Cardiac fibroblast (primary cell): ENCODE measurements at regions not wholly inside any gene's neighbourhood (a gene's known extent, or its start where the extent isn't known, plus 50 kb on each side); places are given as distances from the start of the nearest gene placed in this dataset.
A peak's percentile ranks its signal among the peaks of the same experiment; 100 is the strongest.

Experiments used
- DNase-seq, 2 donors: peaks; one replicate each; pipeline versions ENCODE4 v3.0.0 to v3.0.0-alpha.2; 2010; ENCODE audit warnings: low read depth in 2 of 2
- H3K4me3 ChIP-seq, 2 donors: replicated peaks in 1 of 2; 1 replicate in 1 of 2; 2 replicates in 1 of 2; pipeline ENCODE4 v1.5.1; 2011; ENCODE audit warnings: low read depth in 2 of 2, low read length in 2 of 2, mild to moderate bottlenecking in 2 of 2, moderate library complexity in 1 of 2
- TF ChIP-seq, protein P1 (sequence below): IDR thresholded peaks from one replicate; pipeline ENCODE4 v1.5.1; 2011; ENCODE audit warnings: low read depth, mild to moderate bottlenecking, low read length, inconsistent platforms

DNA sequence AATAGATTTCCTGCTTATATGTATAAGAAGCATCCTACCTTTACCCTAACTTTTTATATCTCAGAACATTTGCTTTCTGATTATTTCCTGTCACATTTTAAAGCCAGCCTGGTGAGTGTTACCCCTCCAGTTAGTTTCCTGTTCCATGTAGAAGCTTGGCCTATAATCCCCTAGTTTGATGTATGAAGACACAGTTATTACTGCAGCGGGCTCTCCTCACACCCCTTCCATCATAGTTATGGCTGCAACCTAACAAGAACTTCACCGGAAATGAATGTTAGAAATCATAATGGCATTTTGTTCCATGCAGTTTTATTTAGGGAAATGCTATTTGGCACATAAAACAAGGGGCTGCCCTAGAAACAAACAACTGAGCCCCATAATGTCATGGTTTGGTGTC is 400.2 kb upstream of the SETBP1 start:
- DNase-seq = no peak
- H3K4me3 ChIP-seq = no peak overlapping the region
- TF ChIP-seq, protein P1, sequence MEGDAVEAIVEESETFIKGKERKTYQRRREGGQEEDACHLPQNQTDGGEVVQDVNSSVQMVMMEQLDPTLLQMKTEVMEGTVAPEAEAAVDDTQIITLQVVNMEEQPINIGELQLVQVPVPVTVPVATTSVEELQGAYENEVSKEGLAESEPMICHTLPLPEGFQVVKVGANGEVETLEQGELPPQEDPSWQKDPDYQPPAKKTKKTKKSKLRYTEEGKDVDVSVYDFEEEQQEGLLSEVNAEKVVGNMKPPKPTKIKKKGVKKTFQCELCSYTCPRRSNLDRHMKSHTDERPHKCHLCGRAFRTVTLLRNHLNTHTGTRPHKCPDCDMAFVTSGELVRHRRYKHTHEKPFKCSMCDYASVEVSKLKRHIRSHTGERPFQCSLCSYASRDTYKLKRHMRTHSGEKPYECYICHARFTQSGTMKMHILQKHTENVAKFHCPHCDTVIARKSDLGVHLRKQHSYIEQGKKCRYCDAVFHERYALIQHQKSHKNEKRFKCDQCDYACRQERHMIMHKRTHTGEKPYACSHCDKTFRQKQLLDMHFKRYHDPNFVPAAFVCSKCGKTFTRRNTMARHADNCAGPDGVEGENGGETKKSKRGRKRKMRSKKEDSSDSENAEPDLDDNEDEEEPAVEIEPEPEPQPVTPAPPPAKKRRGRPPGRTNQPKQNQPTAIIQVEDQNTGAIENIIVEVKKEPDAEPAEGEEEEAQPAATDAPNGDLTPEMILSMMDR = no peak

DNA sequence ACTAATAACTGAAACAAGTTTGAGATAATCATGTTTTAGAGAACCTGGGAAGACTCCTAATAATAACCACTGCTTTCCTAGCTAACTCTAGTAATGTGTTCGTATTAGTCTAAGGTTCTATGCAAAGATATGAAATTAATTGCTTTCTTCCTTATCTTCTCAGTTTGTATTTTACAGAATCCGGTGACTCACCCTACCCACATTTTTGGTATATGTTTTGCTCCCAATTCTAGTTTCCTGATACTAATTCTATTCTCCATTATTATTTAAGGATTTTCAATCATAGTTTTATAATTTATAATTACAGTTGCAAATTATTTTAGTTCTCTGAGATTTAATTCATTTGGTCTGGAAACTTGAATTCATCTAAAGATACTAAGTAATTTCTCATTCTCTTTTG is 394.6 kb upstream of the SETBP1 start:
- H3K4me3 ChIP-seq = no peak overlapping the region
- TF ChIP-seq, protein P1 = no peak
- DNase-seq = no peak

DNA sequence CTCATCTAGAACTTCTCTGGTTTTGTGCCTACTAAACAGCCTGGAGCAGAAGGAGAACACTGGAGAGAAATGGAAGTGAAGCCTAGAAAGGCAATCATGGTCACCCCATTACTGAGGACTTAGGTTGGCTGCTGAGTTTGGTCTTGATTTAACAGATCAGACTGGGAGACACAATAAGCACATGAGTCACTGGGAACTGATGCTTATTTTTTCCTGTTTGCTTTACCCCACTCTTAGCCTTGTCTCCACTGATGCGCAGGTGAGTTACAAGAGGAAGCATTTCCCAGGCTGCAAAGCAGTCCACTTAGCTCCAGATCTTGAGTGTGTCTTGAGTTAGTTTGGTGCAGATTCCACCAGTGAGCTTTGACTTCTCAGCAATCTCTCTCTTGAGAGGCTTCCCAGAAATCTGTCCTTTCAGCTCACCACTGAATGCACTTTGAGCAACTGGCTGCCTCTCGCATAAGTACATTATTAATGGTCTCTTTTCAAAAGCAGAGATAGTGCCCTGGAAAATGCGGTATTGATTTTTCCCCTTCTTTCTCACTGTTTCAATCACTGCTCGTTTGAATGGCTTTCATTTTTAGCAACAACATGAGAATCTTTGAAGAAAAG is 390.2 kb upstream of the SETBP1 start:
- TF ChIP-seq, protein P1 = no peak
- H3K4me3 ChIP-seq = no peak overlapping the region
- DNase-seq = no peak

DNA sequence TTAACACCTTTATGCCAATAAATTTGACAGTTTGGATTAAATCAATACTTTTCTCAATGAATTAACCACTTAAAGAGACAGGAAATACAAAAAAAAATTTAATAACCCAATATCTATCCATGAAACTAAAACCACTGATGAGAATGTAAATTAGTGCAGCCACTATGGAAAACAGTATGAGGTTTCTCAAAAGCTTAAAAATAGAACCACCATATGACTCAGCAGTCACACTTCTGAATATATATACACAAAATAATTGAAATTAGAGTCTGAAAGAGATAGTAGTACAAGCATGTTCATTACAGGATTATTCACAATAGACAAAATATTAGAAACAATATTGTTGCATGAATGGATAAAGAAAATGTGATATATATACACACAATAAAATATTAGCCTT is 382.1 kb upstream of the SETBP1 start:
- DNase-seq = no peak
- TF ChIP-seq, protein P1 = no peak

DNA sequence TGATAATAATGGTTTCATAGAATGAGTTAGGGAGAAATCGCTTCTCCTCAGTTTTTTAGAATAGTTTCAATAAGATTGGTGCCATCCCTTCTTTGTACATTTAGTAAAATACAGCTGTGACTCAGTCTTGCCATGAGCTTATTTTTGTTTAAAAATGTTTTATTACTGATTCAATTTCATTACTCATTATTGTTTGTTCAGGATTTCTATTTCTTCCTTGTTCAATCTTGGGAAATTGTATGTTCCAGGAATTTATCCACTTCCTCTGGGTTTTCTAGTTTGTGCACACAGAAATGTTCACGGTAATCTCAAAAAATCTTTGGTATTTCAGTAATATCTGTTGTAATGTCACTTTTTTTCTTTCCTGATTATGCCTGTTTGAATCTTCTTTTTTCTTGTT is 371.5 kb upstream of the SETBP1 start:
- no peak overlapping the region for H3K4me3 ChIP-seq
- TF ChIP-seq, protein P1 = no peak
- DNase-seq = peak; percentile 27 to 68

More for the DNA sequence above, 382.1 kb upstream of the SETBP1 start:
- no peak overlapping the region for H3K4me3 ChIP-seq

DNA sequence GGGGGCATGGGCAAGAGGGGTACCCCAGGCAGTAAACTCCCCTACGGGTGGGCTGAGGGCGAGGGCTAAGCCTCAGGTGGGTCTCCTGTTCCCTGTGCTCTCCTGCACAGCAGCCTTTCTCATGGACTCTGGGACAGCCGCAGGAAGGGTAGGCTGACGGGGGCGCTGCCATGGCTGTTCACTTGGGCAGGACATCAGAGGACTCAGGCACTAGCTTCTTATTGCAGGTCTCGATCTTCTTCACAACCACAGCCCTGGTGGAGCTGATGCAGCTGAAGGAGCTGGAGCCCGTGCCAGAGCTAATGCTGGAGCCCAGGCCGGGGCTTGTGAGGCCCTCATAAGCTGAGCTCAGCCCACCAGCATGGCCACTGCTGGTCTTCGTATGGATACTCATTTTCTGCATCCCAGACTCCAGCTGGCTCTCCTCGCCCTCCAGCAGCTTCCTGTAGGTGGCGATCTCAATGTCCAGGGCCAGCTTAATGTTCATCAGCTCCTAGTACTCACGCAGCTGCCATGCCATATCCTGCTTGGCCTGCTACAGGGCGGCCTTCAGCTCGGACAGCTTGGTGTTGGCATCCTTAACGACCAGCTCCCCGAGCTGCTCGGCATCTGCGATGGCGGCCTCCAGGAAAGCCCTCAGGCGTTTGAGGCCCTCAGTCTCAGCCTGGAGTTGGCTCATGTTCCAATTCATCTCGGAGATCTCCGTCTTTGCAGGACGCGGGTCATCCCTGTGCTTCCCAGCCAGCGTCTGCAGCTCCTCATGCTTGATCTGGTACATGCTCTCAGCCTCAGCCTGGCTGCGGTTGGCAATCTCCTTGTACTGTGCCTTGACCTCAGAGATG is 359.8 kb upstream of the SETBP1 start:
- TF ChIP-seq, protein P1 = peak; percentile 13
- DNase-seq = no peak
- H3K4me3 ChIP-seq = no peak overlapping the region
